IMR-90 (cell line): ENCODE measurements at regions not wholly inside any gene's neighbourhood (a gene's known extent, or its start where the extent isn't known, plus 50 kb on each side); places are given as distances from the start of the nearest gene placed in this dataset.

Experiments used
- ATAC-seq: fragments of 200-7000 bp; cut with Tn5 transposase; 2 replicates; pipeline ENCODE4 v1.9.1; 2020; ENCODE audit warnings: low read depth, mild to moderate bottlenecking, moderate library complexity
- BruUV-seq: library from RNA; stranded (reverse); fragments of 400-500 nt; replicated peaks from 2 replicates; lab custom pipeline; 2021; lab: Mats Ljungman, UMichigan
- CTCF ChIA-PET: fragments of 300-600 bp; formaldehyde crosslinking; extraction: SDS; loops from one replicate; lab custom pipeline; 2021; ENCODE audit warnings: antibody characterized with exemption; lab: Yijun Ruan, JAX
- POLR2A ChIA-PET: fragments of 300-600 bp; sonication (Branson Sonifier 250); formaldehyde crosslinking; loops from one replicate; lab custom pipeline; 2022; ENCODE audit warnings: antibody characterized with exemption; ENCODE audit not compliant: unreplicated experiment; lab: Charles Lee
- DNase-seq: peaks from one replicate; pipeline ENCODE4 v3.0.0; 2013
- H2AFZ ChIP-seq: replicated peaks from 2 replicates; pipeline ENCODE3; 2013; ENCODE audit warnings: low read length, mild to moderate bottlenecking; ENCODE audit not compliant: poor library complexity
- H2AK5ac ChIP-seq: 2 replicates; pipeline ENCODE4 v1.6.1; 2013; ENCODE audit warnings: low read depth, low read length, inconsistent platforms
- H2AK9ac ChIP-seq: replicated peaks from 2 replicates; pipeline ENCODE3; 2013; ENCODE audit warnings: mild to moderate bottlenecking, low read depth, low read length, moderate library complexity; ENCODE audit not compliant: poor library complexity
- H2BK120ac ChIP-seq: 2 replicates; pipeline ENCODE4 v1.6.1; 2013; ENCODE audit warnings: low read depth, low read length, inconsistent platforms
- H2BK15ac ChIP-seq: 3 replicates; pipeline ENCODE4 v1.6.1; 2013; ENCODE audit warnings: low read depth, low read length, inconsistent platforms
- H2BK20ac ChIP-seq: 2 replicates; pipeline ENCODE4 v1.6.1; 2013; ENCODE audit warnings: low read depth, mild to moderate bottlenecking, inconsistent platforms, low read length, moderate library complexity
- H2BK5ac ChIP-seq: 2 replicates; pipeline ENCODE4 v1.6.1; 2013; ENCODE audit warnings: mild to moderate bottlenecking, low read depth, low read length, inconsistent platforms; ENCODE audit not compliant: poor library complexity, severe bottlenecking
- H3K14ac ChIP-seq: replicated peaks from 2 replicates; pipeline ENCODE4 v1.6.1; 2013; ENCODE audit warnings: low read depth, low read length, inconsistent platforms
- H3K18ac ChIP-seq: 2 replicates; pipeline ENCODE4 v1.6.1; 2013; ENCODE audit warnings: low read depth, low read length, control low read depth
- H3K23ac ChIP-seq: 2 replicates; pipeline ENCODE4 v1.6.1; 2013; ENCODE audit warnings: low read depth, low read length, inconsistent platforms
- H3K27ac ChIP-seq: 2 replicates; pipeline ENCODE4 v1.5.1; 2013; ENCODE audit warnings: mild to moderate bottlenecking, control low read depth, low read length; ENCODE audit not compliant: insufficient read depth
- H3K27me3 ChIP-seq: 2 replicates; pipeline ENCODE4 v1.6.1; 2013; ENCODE audit warnings: low read length; ENCODE audit not compliant: control insufficient read depth, insufficient read depth
- H3K36me3 ChIP-seq: 2 replicates; pipeline ENCODE4 v1.6.1; 2013; ENCODE audit warnings: low read length, mixed read lengths; ENCODE audit not compliant: control insufficient read depth, insufficient read depth
- H3K4ac ChIP-seq: 2 replicates; pipeline ENCODE4 v1.6.1; 2013; ENCODE audit warnings: low read depth, low read length, inconsistent platforms
- H3K4me1 ChIP-seq: 2 replicates; pipeline ENCODE4 v1.6.1; 2013; ENCODE audit warnings: low read length, mixed read lengths; ENCODE audit not compliant: control insufficient read depth, insufficient read depth
- H3K4me2 ChIP-seq: 2 replicates; pipeline ENCODE4 v1.6.1; 2013; ENCODE audit warnings: low read depth, mild to moderate bottlenecking, control low read depth, low read length, moderate library complexity
- H3K4me3 ChIP-seq: 2 replicates; pipeline ENCODE4 v1.5.1; 2013; ENCODE audit warnings: low read depth, mild to moderate bottlenecking, control low read depth, low read length, moderate library complexity; ENCODE audit not compliant: insufficient read depth
- H3K56ac ChIP-seq: 2 replicates; pipeline ENCODE4 v1.6.1; 2013; ENCODE audit warnings: low read length, inconsistent platforms; ENCODE audit not compliant: insufficient read depth; ENCODE audit errors: extremely low read depth
- H3K79me1 ChIP-seq, 2 experiments: 2 replicates each; pipeline ENCODE4 v1.6.1; 2013; ENCODE audit warnings: low read length in 2 of 2, inconsistent platforms in 1 of 2, low read depth in 1 of 2
- H3K9ac ChIP-seq: 2 replicates; pipeline ENCODE4 v1.6.1; 2013; ENCODE audit warnings: low read depth, low read length, control low read depth
- H3K9me1 ChIP-seq: 2 replicates; pipeline ENCODE4 v1.6.1; 2013; ENCODE audit warnings: low read length, inconsistent platforms; ENCODE audit not compliant: insufficient read depth
- H3K9me3 ChIP-seq: 2 replicates; pipeline ENCODE4 v1.6.1; 2013; ENCODE audit warnings: low read length; ENCODE audit not compliant: control insufficient read depth, insufficient read depth
- H4K20me1 ChIP-seq: 2 replicates; pipeline ENCODE4 v1.6.1; 2013; ENCODE audit warnings: low read length, inconsistent platforms; ENCODE audit not compliant: insufficient read depth
- H4K5ac ChIP-seq: 2 replicates; pipeline ENCODE4 v1.6.1; 2013; ENCODE audit warnings: mild to moderate bottlenecking, low read depth, low read length, control low read depth
- H4K8ac ChIP-seq, 2 experiments: 2 replicates each; pipeline ENCODE4 v1.6.1; 2013; ENCODE audit warnings: low read depth in 2 of 2, low read length in 2 of 2, control low read depth in 1 of 2, inconsistent platforms in 1 of 2
- H4K91ac ChIP-seq: 2 replicates; pipeline ENCODE4 v1.6.1; 2013; ENCODE audit warnings: low read depth, low read length, inconsistent platforms; ENCODE audit not compliant: insufficient read depth
- BHLHE40 ChIP-seq: fragments of 150-350 bp; IDR thresholded peaks from 2 replicates; pipeline ENCODE4 v1.6.1; 2016; ENCODE audit warnings: mild to moderate bottlenecking, low read depth, low read length
- CEBPB ChIP-seq: IDR thresholded peaks from 2 replicates; pipeline ENCODE4 v1.6.1; 2012; ENCODE audit warnings: low read depth, low read length, improper control_type of control experiment
- CHD1 ChIP-seq: IDR thresholded peaks from 2 replicates; pipeline ENCODE4 v1.6.1; 2012; ENCODE audit warnings: low read depth, low read length, improper control_type of control experiment
- ELK1 ChIP-seq: fragments of 150-350 bp; IDR thresholded peaks from 2 replicates; pipeline ENCODE4 v1.6.1; 2016; ENCODE audit warnings: low read depth, mild to moderate bottlenecking, low read length, moderate library complexity, borderline replicate concordance
- FOS ChIP-seq: fragments of 150-350 bp; IDR thresholded peaks from 2 replicates; pipeline ENCODE4 v1.6.1; 2016; ENCODE audit warnings: low read depth, low read length
- MAFK ChIP-seq: IDR thresholded peaks from 2 replicates; pipeline ENCODE4 v1.6.1; 2012; ENCODE audit warnings: low read depth, low read length, improper control_type of control experiment
- MAZ ChIP-seq: IDR thresholded peaks from 2 replicates; pipeline ENCODE4 v1.6.1; 2012; ENCODE audit warnings: low read depth, mild to moderate bottlenecking, low read length, improper control_type of control experiment, moderate library complexity, borderline replicate concordance
- MXI1 ChIP-seq: IDR thresholded peaks from 2 replicates; pipeline ENCODE4 v1.6.1; 2012; ENCODE audit warnings: low read depth, mild to moderate bottlenecking, low read length, moderate library complexity, borderline replicate concordance
- NFE2L2 ChIP-seq: fragments of 150-350 bp; IDR thresholded peaks from 2 replicates; pipeline ENCODE4 v1.6.1; 2016; ENCODE audit warnings: low read depth, mild to moderate bottlenecking, low read length
- POLR2A ChIP-seq: IDR thresholded peaks from 2 replicates; pipeline ENCODE4 v1.6.1; 2012; ENCODE audit warnings: mild to moderate bottlenecking, low read depth, low read length
- RAD21 ChIP-seq: IDR thresholded peaks from 2 replicates; pipeline ENCODE4 v1.6.1; 2012; ENCODE audit warnings: low read length, improper control_type of control experiment
- RCOR1 ChIP-seq: IDR thresholded peaks from 2 replicates; pipeline ENCODE4 v1.6.1; 2012; ENCODE audit warnings: mild to moderate bottlenecking, low read length, improper control_type of control experiment; ENCODE audit not compliant: insufficient replicate concordance
- RFX5 ChIP-seq: IDR thresholded peaks from 2 replicates; pipeline ENCODE4 v1.8.0; 2012; ENCODE audit warnings: low read depth, mild to moderate bottlenecking, low read length, moderate library complexity
- SMC3 ChIP-seq: fragments of 150-350 bp; IDR thresholded peaks from 2 replicates; pipeline ENCODE4 v1.6.1; 2016; ENCODE audit warnings: low read depth, mild to moderate bottlenecking, antibody characterized with exemption, low read length, moderate library complexity
- USF2 ChIP-seq: fragments of 150-350 bp; IDR thresholded peaks from 2 replicates; pipeline ENCODE4 v1.6.1; 2017; ENCODE audit warnings: mild to moderate bottlenecking, antibody characterized with exemption, low read length, low read depth
- WGBS, 2 experiments: methylation state at CpG; one replicate each; pipeline versions ENCODE4 v1.1.5 to v1.1.7; 2013; ENCODE audit warnings: missing lambda C conversion rate in 2 of 2; ENCODE audit not compliant: insufficient read length in 1 of 2; ENCODE audit errors: extremely low coverage in 2 of 2; 5-methylcytosine and 5-hydroxymethylcytosine counted together
- dilution Hi-C: fragments of 300-500 bp; cut with HindIII; formaldehyde crosslinking; loops from one replicate; pipeline ENCODE4 v1.14.3; 2018; ENCODE audit warnings: low sequenced_read_pairs; ENCODE audit not compliant: unreplicated experiment
- in situ Hi-C: fragments of 300-500 bp; cut with MboI; formaldehyde crosslinking; loops from 3 replicates; pipeline ENCODE4 v1.14.3; 2019; ENCODE audit warnings: low sequenced_read_pairs, inconsistent platforms, mixed read lengths
- intact Hi-C: fragments of 100-400 bp; cut with micrococcal nuclease; formaldehyde crosslinking; loops from 2 replicates; pipeline ENCODE4 v1.10.0; 2022
- TF ChIP-seq, protein P1 (sequence below): conservative IDR thresholded peaks from 2 replicates; pipeline ENCODE4 v1.5.1; 2012; ENCODE audit warnings: mild to moderate bottlenecking, low read depth, low read length, improper control_type of control experiment

DNA sequence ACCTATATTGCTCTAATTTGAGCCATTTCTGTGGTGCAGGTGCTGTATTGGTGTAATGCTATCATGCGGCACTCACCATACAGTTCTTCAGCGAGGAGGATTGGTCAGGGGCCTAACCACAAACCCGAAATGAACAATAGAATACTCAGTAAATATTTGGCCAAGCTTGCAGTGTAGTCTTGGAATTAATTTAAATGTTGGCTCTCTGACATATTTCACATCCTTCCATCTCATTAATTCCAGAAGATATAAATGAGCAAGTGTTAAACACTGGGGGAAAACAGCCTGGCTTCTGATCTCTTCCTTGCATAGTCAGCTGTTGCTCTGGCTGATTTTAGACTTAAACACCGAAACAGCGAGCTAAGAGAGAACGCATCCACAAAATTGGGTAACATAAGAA is 663.1 kb upstream of the GHITM start:
- no peak overlapping the region for H2BK5ac ChIP-seq
- no peak overlapping the region for H3K4me2 ChIP-seq
- in situ Hi-C loops: no loop called here
- H2BK120ac ChIP-seq: no peak overlapping the region
- no peaks in the 10 kb centered on the region for H3K9me1 ChIP-seq
- dilution Hi-C loops: no loop called here
- H4K91ac ChIP-seq: no peak overlapping the region
- H3K14ac ChIP-seq: no peak overlapping the region
- H3K36me3 ChIP-seq: no peaks in the 10 kb centered on the region
- H2AK5ac ChIP-seq: no peak overlapping the region
- TF ChIP-seq MAZ: no peak
- no peak for TF ChIP-seq POLR2A
- no peak for TF ChIP-seq CHD1
- TF ChIP-seq FOS: no peak
- TF ChIP-seq RFX5: no peak
- TF ChIP-seq MXI1: no peak
- no peak for TF ChIP-seq NFE2L2
- no peak for TF ChIP-seq CEBPB
- TF ChIP-seq USF2: no peak
- no peak for TF ChIP-seq RCOR1
- TF ChIP-seq SMC3: no peak
- no peak for TF ChIP-seq ELK1
- TF ChIP-seq BHLHE40: no peak
- TF ChIP-seq, protein P1, sequence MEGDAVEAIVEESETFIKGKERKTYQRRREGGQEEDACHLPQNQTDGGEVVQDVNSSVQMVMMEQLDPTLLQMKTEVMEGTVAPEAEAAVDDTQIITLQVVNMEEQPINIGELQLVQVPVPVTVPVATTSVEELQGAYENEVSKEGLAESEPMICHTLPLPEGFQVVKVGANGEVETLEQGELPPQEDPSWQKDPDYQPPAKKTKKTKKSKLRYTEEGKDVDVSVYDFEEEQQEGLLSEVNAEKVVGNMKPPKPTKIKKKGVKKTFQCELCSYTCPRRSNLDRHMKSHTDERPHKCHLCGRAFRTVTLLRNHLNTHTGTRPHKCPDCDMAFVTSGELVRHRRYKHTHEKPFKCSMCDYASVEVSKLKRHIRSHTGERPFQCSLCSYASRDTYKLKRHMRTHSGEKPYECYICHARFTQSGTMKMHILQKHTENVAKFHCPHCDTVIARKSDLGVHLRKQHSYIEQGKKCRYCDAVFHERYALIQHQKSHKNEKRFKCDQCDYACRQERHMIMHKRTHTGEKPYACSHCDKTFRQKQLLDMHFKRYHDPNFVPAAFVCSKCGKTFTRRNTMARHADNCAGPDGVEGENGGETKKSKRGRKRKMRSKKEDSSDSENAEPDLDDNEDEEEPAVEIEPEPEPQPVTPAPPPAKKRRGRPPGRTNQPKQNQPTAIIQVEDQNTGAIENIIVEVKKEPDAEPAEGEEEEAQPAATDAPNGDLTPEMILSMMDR: no peak
- no peak for TF ChIP-seq RAD21
- TF ChIP-seq MAFK: no peak
- no peaks in the 10 kb centered on the region for H4K20me1 ChIP-seq
- intact Hi-C loops: no loop called here
- no peaks in the 10 kb centered on the region for H3K79me1 ChIP-seq
- H2AFZ ChIP-seq: no peak overlapping the region
- H2AK9ac ChIP-seq: no peak overlapping the region
- H3K4me1 ChIP-seq: no peaks in the 10 kb centered on the region
- no peak overlapping the region for H4K8ac ChIP-seq
- H3K4ac ChIP-seq: no peak overlapping the region
- no peak overlapping the region for H4K5ac ChIP-seq
- no peak overlapping the region for H3K4me3 ChIP-seq
- POLR2A ChIA-PET: no interaction called here
- no peak overlapping the region for H3K23ac ChIP-seq
- BruUV-seq: no TSS peak
- no peaks in the 10 kb centered on the region for H3K9me3 ChIP-seq
- H3K9ac ChIP-seq: no peak overlapping the region
- H2BK15ac ChIP-seq: no peak overlapping the region
- no peaks in the 10 kb centered on the region for H3K27me3 ChIP-seq
- CTCF ChIA-PET: no interaction called here
- no peak for ATAC-seq
- no peak for DNase-seq
- no peak overlapping the region for H3K27ac ChIP-seq
- no peak overlapping the region for H3K18ac ChIP-seq
- no peak overlapping the region for H3K56ac ChIP-seq
- WGBS, 2 experiments: no CpG with 5 or more reads among the region's 6 CpGs
- no peak overlapping the region for H2BK20ac ChIP-seq
